WTC11 (cell line): ENCODE measurements at regions not wholly inside any gene's neighbourhood (a gene's known extent, or its start where the extent isn't known, plus 50 kb on each side); places are given as distances from the start of the nearest gene placed in this dataset.

ENCODE experiments used
- ATF2 ChIP-seq: sonication (generic); formaldehyde crosslinking; IDR thresholded peaks from 2 replicates; pipeline ENCODE4 v1.8.1; 2022; ENCODE audit warnings: low read depth, missing genetic modification reagents, borderline replicate concordance
- CBFB ChIP-seq: sonication (generic); formaldehyde crosslinking; IDR thresholded peaks from 2 replicates; pipeline ENCODE4 v1.8.1; 2022; ENCODE audit warnings: mild to moderate bottlenecking, low read depth, missing genetic modification reagents
- IRF1 ChIP-seq: sonication (generic); formaldehyde crosslinking; IDR thresholded peaks from 2 replicates; pipeline ENCODE4 v1.8.0; 2023; ENCODE audit warnings: missing genetic modification reagents
- MAX ChIP-seq: sonication (generic); formaldehyde crosslinking; IDR thresholded peaks from 2 replicates; pipeline ENCODE4 v1.8.0; 2022; ENCODE audit warnings: mild to moderate bottlenecking, missing genetic modification reagents
- MXD4 ChIP-seq: fragments of 250-450 bp; sonication (Bioruptor Pico); IDR thresholded peaks from 2 replicates; pipeline ENCODE4 v1.8.0; 2021; ENCODE audit warnings: mild to moderate bottlenecking, moderate library complexity, borderline replicate concordance
- NR2C2 ChIP-seq: sonication (generic); formaldehyde crosslinking; IDR thresholded peaks from 2 replicates; pipeline ENCODE4 v1.8.0; 2022; ENCODE audit warnings: mild to moderate bottlenecking, missing genetic modification reagents
- USF1 ChIP-seq: sonication (generic); formaldehyde crosslinking; IDR thresholded peaks from 2 replicates; pipeline ENCODE4 v1.8.0; 2022; ENCODE audit warnings: mild to moderate bottlenecking, missing genetic modification reagents
- ZNF416 ChIP-seq: fragments of 250-450 bp; sonication (Bioruptor Pico); IDR thresholded peaks from 2 replicates; pipeline ENCODE4 v1.9.0; 2021; ENCODE audit warnings: mild to moderate bottlenecking, inconsistent platforms
- ZSCAN18 ChIP-seq: fragments of 250-450 bp; sonication (Bioruptor Pico); IDR thresholded peaks from 2 replicates; pipeline ENCODE4 v2.1.2; 2022; ENCODE audit warnings: mild to moderate bottlenecking, moderate library complexity
- TF ChIP-seq, protein P1 (sequence below): fragments of 200-600 bp; IDR thresholded peaks from 2 replicates; pipeline ENCODE4 v1.8.0; 2022; ENCODE audit warnings: antibody characterized with exemption
- TF ChIP-seq, protein P2 (sequence below): sonication (generic); formaldehyde crosslinking; IDR thresholded peaks from 2 replicates; pipeline ENCODE4 v1.8.1; 2022; ENCODE audit warnings: mild to moderate bottlenecking, missing genetic modification reagents, moderate library complexity, borderline replicate concordance

DNA sequence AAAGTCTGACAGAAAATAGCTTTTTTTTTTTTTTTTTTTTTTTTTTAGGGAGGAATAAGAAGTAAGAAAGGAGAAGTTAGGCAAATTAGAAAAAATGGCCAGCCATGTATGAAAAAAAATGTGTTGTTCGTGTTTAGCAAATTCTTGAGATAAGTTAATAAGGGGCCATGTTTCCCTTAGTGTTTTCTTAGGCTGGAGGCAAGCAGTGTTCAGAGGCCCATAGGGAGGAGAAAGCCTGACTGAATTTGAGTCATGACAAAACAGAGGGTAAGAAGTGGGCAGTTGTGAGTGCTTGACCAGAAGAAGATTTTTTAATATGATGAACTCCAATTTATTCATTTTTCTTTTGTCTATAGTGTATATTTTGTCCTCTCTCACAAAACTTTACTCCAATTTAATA is 766.4 kb downstream of the FAM181B start:
- TF ChIP-seq, protein P1, sequence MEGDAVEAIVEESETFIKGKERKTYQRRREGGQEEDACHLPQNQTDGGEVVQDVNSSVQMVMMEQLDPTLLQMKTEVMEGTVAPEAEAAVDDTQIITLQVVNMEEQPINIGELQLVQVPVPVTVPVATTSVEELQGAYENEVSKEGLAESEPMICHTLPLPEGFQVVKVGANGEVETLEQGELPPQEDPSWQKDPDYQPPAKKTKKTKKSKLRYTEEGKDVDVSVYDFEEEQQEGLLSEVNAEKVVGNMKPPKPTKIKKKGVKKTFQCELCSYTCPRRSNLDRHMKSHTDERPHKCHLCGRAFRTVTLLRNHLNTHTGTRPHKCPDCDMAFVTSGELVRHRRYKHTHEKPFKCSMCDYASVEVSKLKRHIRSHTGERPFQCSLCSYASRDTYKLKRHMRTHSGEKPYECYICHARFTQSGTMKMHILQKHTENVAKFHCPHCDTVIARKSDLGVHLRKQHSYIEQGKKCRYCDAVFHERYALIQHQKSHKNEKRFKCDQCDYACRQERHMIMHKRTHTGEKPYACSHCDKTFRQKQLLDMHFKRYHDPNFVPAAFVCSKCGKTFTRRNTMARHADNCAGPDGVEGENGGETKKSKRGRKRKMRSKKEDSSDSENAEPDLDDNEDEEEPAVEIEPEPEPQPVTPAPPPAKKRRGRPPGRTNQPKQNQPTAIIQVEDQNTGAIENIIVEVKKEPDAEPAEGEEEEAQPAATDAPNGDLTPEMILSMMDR, result no peak
- TF ChIP-seq NR2C2 (CRISPR knock-in tag), result no peak
- no peak for TF ChIP-seq CBFB (CRISPR knock-in tag)
- no peak for TF ChIP-seq MAX
- TF ChIP-seq USF1 (CRISPR knock-in tag), result no peak
- no peak for TF ChIP-seq IRF1
- TF ChIP-seq, protein P2, sequence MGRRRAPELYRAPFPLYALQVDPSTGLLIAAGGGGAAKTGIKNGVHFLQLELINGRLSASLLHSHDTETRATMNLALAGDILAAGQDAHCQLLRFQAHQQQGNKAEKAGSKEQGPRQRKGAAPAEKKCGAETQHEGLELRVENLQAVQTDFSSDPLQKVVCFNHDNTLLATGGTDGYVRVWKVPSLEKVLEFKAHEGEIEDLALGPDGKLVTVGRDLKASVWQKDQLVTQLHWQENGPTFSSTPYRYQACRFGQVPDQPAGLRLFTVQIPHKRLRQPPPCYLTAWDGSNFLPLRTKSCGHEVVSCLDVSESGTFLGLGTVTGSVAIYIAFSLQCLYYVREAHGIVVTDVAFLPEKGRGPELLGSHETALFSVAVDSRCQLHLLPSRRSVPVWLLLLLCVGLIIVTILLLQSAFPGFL (CRISPR knock-in tag), result no peak
- no peak for TF ChIP-seq MXD4 (CRISPR knock-in tag)
- no peak for TF ChIP-seq ZSCAN18 (CRISPR knock-in tag)
- no peak for TF ChIP-seq ATF2
- TF ChIP-seq ZNF416 (CRISPR knock-in tag), result no peak
